Activated naive CD8-positive, alpha-beta T cell treated with anti-CD3 and anti-CD28 coated beads, Interleukin-2, amount 50 U/mL, for 24 hours (primary cell): ENCODE measurements at regions not wholly inside any gene's neighbourhood (a gene's known extent, or its start where the extent isn't known, plus 50 kb on each side); places are given as distances from the start of the nearest gene placed in this dataset.
A peak's percentile ranks its signal among the peaks of the same experiment; 100 is the strongest.
"Not testable (repeated sequence)": the region's sequence is repeated elsewhere in the genome, so short reads cannot be mapped to it uniquely, and the experiment has no call there.

Source experiments
- ATAC-seq: fragments of 150-1000 bp; cut with Tn5 transposase; one replicate; pipeline ENCODE4 v1.10.0; 2021
- DNase-seq: peaks from one replicate; pipeline ENCODE4 v3.0.0; 2021
- H3K27ac Mint-ChIP-seq: one replicate; pipeline ENCODE4 v1.8.0; 2021; ENCODE audit warnings: mild to moderate bottlenecking, mixed read lengths
- H3K27me3 Mint-ChIP-seq: one replicate; pipeline ENCODE4 v1.8.0; 2021; ENCODE audit warnings: mixed read lengths
- H3K36me3 Mint-ChIP-seq: one replicate; pipeline ENCODE4 v1.8.0; 2021; ENCODE audit warnings: low read depth, mixed read lengths
- H3K4me1 Mint-ChIP-seq: one replicate; pipeline ENCODE4 v1.8.0; 2021; ENCODE audit warnings: mixed read lengths
- H3K4me3 Mint-ChIP-seq: one replicate; pipeline ENCODE4 v1.8.0; 2021; ENCODE audit warnings: mild to moderate bottlenecking, moderate library complexity, mixed read lengths
- H3K9me3 Mint-ChIP-seq: one replicate; pipeline ENCODE4 v1.8.0; 2021; ENCODE audit warnings: mixed read lengths

DNA sequence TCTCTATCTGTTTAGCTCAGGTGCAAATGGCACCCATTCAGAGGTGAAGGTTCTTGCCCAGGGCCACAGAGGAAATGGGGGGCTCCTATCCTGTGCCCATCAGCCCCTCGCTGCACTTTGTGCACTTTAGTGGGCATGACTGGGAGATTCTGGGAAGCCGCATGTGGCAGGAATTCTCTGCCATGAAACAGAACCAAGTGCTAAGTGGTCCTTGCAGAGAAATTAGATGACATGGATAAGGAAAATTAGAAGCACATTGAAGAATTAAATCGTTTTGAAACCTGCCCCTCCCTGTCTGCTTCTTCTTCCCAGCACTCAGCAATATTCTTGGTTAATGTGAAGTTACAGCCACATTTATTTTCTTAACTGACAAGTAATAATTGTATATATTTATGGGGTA, 185.2 kb upstream of the RTL1 start:
- H3K36me3 Mint-ChIP-seq: no peaks in the 10 kb centered on the region
- H3K4me1 Mint-ChIP-seq: no peaks in the 10 kb centered on the region
- no peak overlapping the region for H3K27ac Mint-ChIP-seq
- no peaks in the 10 kb centered on the region for H3K9me3 Mint-ChIP-seq
- peaks cover 1% of the 10 kb centered on the region for H3K27me3 Mint-ChIP-seq
- ATAC-seq (no peak), DNase-seq (no peak)
- no peak overlapping the region for H3K4me3 Mint-ChIP-seq

- H3K36me3 Mint-ChIP-seq, H3K4me3 Mint-ChIP-seq, H3K27me3 Mint-ChIP-seq, DNase-seq, H3K9me3 Mint-ChIP-seq, H3K4me1 Mint-ChIP-seq, ATAC-seq, H3K27ac Mint-ChIP-seq: not testable (repeated sequence)
These were observed 187.0 kb upstream of the RTL1 start for GRCh38 chr14:101090478-101090877.

GRCh38 chr14:101090976-101091375, 187.5 kb upstream of the RTL1 start:
- Mint-ChIP-seq H3K27me3 (peaks cover 4% of the 10 kb centered on the region), H3K4me3 (no peak overlapping the region), H3K27ac (no peak overlapping the region)

DNA sequence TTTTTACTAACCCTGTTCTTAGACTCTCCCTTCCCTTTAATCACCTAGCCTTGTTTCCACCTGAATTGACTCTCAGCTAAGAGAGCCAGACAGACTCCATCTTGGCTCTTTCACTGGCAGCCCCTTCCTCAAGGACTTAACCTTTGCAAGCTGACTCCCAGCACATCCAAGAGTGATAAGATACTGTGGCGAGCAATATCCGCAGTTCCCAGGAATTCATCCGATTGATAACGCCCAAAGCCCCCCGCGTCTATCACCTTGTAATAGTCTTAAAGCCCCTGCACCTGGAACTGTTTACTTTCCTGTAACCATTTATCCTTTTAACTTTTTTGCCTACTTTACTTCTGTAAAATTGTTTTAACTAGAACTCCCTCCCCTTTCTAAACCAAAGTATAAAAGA, 191.4 kb upstream of the RTL1 start:
- H3K36me3 Mint-ChIP-seq, H3K27ac Mint-ChIP-seq, H3K9me3 Mint-ChIP-seq, H3K4me3 Mint-ChIP-seq, ATAC-seq, DNase-seq, H3K4me1 Mint-ChIP-seq: not testable (repeated sequence)
- peaks cover 10% of the 10 kb centered on the region for H3K27me3 Mint-ChIP-seq

More at GRCh38 chr14:101090976-101091375, 187.5 kb upstream of the RTL1 start:
- Mint-ChIP-seq H3K4me1 (no peaks in the 10 kb centered on the region), H3K9me3 (no peaks in the 10 kb centered on the region), H3K36me3 (no peaks in the 10 kb centered on the region)
- ATAC-seq (no peak), DNase-seq (no peak)

- ATAC-seq (no peak), DNase-seq (no peak)
- Mint-ChIP-seq H3K4me3 (no peak overlapping the region), H3K9me3 (no peaks in the 10 kb centered on the region), H3K27me3 (peaks cover 12% of the 10 kb centered on the region), H3K27ac (no peak overlapping the region), H3K36me3 (no peaks in the 10 kb centered on the region), H3K4me1 (no peaks in the 10 kb centered on the region)
These were observed 193.0 kb upstream of the RTL1 start for GRCh38 chr14:101096551-101096950.

DNA sequence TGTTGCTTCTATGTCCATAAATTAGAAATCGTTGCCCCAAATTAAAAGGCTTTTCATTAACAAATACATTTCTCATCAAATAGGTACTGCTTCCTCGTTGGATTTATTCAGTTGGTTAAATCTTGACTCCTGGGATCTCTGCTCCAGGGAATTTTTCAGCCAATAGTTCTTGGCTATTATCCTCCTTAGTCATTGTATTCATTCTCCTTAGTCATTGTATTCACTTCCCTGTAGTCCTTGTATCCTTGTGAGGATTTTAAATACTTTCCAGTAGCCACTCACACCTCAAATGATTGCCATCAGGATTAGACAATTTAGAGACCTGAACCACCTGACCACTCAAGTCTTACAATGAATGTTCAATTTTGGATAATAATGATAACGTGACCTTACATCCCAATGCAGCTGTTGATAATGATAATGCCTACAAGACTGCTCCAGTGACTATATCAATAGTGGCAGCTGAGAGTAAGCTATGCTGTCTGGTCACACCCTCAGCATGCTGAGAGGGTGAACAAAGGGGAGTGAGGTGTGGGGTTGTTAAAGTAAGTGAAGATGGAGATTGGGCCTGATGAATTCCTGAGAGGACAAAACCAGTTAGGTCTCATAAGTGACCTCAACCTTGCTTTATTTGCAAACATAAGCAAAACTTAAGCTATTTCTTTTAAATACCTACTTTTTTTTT, 193.7 kb upstream of the RTL1 start:
- Mint-ChIP-seq H3K27ac (no peak overlapping the region), H3K4me3 (no peak overlapping the region), H3K9me3 (no peaks in the 10 kb centered on the region), H3K36me3 (no peaks in the 10 kb centered on the region), H3K27me3 (peaks cover 12% of the 10 kb centered on the region), H3K4me1 (no peaks in the 10 kb centered on the region)
- DNase-seq (no peak), ATAC-seq (no peak)

GRCh38 chr14:101098177-101098576, 194.7 kb upstream of the RTL1 start:
- H3K4me1 Mint-ChIP-seq: no peaks in the 10 kb centered on the region
- no peak overlapping the region for H3K27ac Mint-ChIP-seq
- ATAC-seq (no peak), DNase-seq (no peak)
- no peaks in the 10 kb centered on the region for H3K9me3 Mint-ChIP-seq
- H3K36me3 Mint-ChIP-seq: no peaks in the 10 kb centered on the region
- H3K27me3 Mint-ChIP-seq: peaks cover 11% of the 10 kb centered on the region
- H3K4me3 Mint-ChIP-seq: no peak overlapping the region

DNA sequence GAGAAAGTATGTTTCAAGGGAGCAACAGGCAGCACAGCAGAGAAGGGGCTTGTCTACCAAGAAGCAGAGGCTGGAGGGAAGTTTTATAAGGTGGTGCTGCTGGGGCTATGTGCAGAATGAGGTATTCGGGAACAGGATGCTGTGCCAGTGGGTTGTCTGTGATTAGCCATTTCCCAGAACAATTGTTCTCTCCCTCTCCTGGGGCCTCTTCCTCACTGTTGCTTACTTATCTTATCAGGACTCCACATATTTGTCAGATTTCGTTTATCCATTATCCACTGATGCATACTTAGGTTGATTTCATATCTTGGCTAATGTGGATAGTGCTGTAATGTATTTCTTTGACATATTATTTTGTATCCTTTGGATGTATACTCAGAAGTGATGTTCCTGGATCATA, 195.1 kb upstream of the RTL1 start:
- Mint-ChIP-seq H3K27ac (no peak overlapping the region), H3K9me3 (no peaks in the 10 kb centered on the region), H3K4me1 (no peaks in the 10 kb centered on the region), H3K36me3 (no peaks in the 10 kb centered on the region), H3K27me3 (peaks cover 11% of the 10 kb centered on the region), H3K4me3 (no peak overlapping the region)
- no peak for DNase-seq
- no peak for ATAC-seq

DNA sequence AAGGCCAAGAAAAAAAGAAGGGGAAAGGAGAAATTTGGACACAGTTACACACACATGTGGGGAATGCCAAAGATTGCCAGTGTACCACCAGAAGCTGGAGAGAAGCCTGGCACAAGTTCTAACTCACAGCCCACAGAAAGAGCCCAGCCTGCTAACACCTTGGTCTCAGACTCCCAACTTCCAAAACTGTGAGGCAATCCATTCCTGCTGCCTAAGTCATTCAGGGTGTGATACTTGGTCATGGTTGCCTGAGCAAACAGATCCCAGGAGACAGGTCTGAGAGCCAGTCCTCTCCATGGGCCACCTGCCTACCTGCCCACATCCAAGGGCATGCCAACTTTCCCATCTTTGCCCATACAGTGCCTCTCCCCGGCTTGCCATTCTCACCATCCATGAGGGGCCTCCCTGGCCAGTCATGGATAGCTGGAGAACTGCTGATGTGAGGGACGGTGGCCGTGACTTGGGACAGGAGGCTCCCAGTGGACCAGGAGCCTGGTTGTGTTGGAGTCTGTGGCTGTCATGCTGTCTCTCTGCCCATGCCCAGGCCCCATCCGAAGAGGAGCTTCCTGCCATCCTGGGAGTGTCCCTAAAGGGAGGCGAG, 198.0 kb upstream of the RTL1 start:
- Mint-ChIP-seq H3K36me3 (no peaks in the 10 kb centered on the region), H3K4me3 (no peak overlapping the region), H3K9me3 (no peaks in the 10 kb centered on the region), H3K27ac (no peak overlapping the region), H3K27me3 (peaks cover 9% of the 10 kb centered on the region), H3K4me1 (no peaks in the 10 kb centered on the region)
- ATAC-seq (no peak), DNase-seq (no peak)

DNA sequence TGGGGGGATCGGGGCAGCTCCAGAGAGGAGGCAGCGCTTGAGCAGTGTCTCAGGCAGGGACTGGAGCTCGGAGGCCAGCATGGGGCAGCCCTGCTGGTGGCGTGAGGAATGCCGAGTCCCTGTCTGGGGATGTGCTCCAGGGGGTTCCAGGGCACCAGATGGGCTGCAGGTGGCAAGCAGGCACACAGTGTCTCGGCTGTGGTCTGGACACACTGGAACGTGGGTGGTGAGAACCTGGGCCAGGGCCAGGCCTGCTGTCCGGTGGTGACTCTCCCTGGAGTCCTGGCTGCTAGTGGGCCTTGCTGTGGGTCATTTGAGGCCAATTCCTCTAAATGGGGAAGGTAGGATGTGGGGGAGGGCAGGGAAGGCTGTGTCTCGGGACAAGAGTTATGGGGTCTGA, 199.4 kb upstream of the RTL1 start:
- Mint-ChIP-seq H3K27me3 (peaks cover 9% of the 10 kb centered on the region), H3K9me3 (no peaks in the 10 kb centered on the region), H3K4me1 (no peaks in the 10 kb centered on the region), H3K27ac (no peak overlapping the region), H3K4me3 (no peak overlapping the region), H3K36me3 (no peaks in the 10 kb centered on the region)
- ATAC-seq (no peak), DNase-seq (no peak)

DNA sequence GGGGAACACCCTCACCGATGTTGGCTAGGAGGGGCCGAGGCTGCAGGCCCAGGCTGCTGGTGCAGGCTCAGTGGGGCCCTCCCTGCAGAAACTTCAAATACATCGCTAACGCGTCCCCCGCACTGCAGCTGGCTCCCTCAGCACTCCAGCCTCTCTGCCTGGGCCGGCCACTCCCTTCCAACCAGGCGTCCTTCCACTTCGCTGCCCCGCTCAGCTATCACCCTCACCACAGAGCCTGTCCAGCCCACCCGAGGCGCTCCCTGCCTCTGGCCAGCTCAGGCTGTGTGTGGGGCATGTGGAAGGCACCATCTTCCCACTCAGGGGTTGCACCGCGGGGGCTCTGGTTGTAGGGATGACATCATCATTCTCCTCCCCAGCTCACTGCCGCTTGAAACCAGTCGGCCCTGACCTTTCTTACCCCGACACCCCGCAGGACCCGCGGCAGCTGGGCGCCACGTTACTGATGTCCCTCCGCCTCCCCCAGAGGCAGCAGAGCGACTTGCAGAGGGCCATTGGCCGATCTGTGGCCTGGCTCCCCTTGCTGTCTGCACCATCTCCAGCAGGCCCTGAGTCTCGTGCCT, 199.9 kb upstream of the RTL1 start:
- Mint-ChIP-seq H3K4me1 (no peaks in the 10 kb centered on the region), H3K27me3 (peaks cover 5% of the 10 kb centered on the region), H3K4me3 (no peak overlapping the region), H3K27ac (no peak overlapping the region), H3K36me3 (no peaks in the 10 kb centered on the region), H3K9me3 (no peaks in the 10 kb centered on the region)
- peak; percentile 28 for ATAC-seq
- DNase-seq: no peak

DNA sequence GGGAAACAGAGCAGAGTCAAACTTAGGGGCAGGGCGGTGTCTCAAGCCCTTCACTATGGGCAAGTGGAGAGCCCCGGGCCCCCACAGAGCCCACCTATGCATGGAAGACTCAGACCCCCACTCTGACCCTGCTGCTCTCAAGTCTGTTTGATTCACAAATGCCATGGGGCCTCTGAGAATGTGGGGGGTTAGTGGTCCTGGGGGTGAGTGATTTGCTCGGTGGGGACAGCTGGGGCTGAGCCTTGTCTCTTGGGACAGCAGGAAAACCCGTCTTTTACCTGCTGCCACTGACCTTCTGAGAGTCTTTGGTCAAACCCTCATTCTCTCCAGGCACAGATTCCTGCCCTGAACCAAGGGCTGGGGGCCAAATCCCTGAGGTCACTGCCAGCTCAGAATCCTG, 201.0 kb upstream of the RTL1 start:
- Mint-ChIP-seq H3K36me3 (no peaks in the 10 kb centered on the region), H3K4me3 (no peak overlapping the region), H3K27ac (no peak overlapping the region), H3K27me3 (peaks cover 5% of the 10 kb centered on the region), H3K9me3 (no peaks in the 10 kb centered on the region), H3K4me1 (no peaks in the 10 kb centered on the region)
- no peak for ATAC-seq
- DNase-seq: no peak

- H3K27me3 Mint-ChIP-seq: peaks cover 2% of the 10 kb centered on the region
- H3K36me3 Mint-ChIP-seq: no peaks in the 10 kb centered on the region
- H3K4me1 Mint-ChIP-seq: no peaks in the 10 kb centered on the region
- H3K4me3 Mint-ChIP-seq: no peak overlapping the region
- no peak for ATAC-seq
- H3K27ac Mint-ChIP-seq: no peak overlapping the region
- no peaks in the 10 kb centered on the region for H3K9me3 Mint-ChIP-seq
- no peak for DNase-seq
These were observed 201.5 kb upstream of the RTL1 start for GRCh38 chr14:101105045-101105444.

DNA sequence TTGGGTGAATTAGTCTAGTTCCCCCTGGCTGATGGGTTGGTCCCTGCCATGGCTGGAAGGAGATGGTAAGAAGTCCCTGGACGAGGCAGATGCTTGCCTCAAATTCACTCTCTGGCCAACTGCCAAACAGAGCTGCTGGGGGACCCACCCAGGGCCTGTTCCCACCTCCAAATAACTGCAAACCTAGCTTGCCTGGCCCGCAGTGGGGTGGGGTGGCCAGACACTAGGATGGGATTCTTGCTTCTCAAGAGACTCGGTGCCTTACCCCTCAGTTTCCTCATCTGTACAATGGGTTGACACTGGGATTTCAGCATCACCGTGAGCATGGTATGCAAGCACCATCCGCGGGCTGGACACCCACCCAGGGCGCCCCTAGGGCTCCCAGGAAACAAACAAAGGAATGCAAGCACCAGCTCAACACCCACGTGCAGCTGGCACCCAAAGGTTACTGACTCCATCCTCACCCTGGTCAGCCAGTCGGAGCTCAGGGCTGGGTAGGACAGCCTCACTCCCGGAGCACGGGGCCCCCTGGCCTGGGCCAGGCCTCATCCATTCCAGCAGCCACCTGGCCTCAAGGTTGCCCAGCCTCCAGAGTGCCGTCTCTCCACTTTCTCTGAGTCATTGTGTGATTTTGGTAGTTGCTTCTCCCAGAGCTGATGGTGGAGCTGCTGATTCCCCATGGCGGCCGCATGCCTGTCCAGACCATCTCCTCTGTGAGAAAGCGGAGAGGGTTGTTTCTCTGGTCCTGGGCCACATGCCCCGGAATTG, 205.2 kb upstream of the RTL1 start:
- no peaks in the 10 kb centered on the region for H3K36me3 Mint-ChIP-seq
- no peak overlapping the region for H3K27ac Mint-ChIP-seq
- H3K9me3 Mint-ChIP-seq: no peaks in the 10 kb centered on the region
- no peak overlapping the region for H3K4me3 Mint-ChIP-seq
- no peak for ATAC-seq
- H3K4me1 Mint-ChIP-seq: no peaks in the 10 kb centered on the region
- DNase-seq: no peak
- no peaks in the 10 kb centered on the region for H3K27me3 Mint-ChIP-seq

GRCh38 chr14:101109347-101109638, 205.8 kb upstream of the RTL1 start:
- Mint-ChIP-seq H3K36me3 (no peaks in the 10 kb centered on the region), H3K27me3 (no peaks in the 10 kb centered on the region), H3K27ac (no peak overlapping the region), H3K9me3 (no peaks in the 10 kb centered on the region), H3K4me1 (no peaks in the 10 kb centered on the region), H3K4me3 (no peak overlapping the region)
- ATAC-seq: no peak
- no peak for DNase-seq
